HG03103 (cell line): ENCODE measurements at regions not wholly inside any gene's neighbourhood (a gene's known extent, or its start where the extent isn't known, plus 50 kb on each side); places are given as distances from the start of the nearest gene placed in this dataset.

Source experiments
- ATAC-seq: cut with Tn5 transposase; IDR thresholded peaks from one replicate; pipeline ENCODE4 v1.9.1; 2021; ENCODE audit warnings: low read depth; ENCODE audit not compliant: unreplicated experiment

DNA sequence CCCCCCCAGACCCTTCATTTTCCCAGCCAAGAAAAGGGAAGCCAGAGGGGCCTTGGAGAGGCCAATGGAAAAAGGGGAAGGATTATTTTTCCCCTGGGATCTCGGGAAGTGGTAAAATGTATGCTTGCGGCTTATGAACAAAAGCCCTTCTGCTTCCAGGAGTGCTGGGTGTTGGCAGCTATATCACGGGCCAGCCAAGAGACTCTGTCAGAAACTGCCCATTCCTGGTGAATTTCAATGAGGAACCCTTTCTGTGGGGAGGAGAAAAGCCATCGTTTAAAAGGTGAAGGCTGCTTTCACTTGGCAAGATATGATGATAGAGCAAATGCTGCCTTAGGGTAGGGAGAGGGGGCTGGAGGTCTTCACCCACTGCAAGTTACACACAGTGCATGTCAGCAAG is 69.7 kb upstream of the ZC3H12A start:
- ATAC-seq = no peak

DNA sequence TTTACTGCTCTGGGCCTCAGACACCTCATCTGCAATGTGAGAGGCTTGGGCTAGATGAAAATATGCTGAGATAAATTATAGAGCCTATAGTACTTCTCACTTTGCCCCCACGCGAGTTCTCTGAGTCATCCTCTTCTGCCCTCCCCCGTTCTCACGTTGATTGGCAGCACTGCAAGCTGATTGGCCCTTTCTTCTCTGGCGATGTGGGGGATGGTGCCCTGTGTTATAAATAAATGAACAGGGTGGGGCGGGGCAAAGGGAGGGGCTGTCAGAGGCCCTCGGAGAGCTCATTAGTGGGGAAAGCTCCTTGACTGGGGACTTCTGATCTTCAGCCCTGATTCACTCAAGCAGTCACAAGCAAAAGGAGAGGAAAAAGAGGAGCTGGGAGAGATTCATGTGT is 64.3 kb upstream of the ZC3H12A start:
- no peak for ATAC-seq

DNA sequence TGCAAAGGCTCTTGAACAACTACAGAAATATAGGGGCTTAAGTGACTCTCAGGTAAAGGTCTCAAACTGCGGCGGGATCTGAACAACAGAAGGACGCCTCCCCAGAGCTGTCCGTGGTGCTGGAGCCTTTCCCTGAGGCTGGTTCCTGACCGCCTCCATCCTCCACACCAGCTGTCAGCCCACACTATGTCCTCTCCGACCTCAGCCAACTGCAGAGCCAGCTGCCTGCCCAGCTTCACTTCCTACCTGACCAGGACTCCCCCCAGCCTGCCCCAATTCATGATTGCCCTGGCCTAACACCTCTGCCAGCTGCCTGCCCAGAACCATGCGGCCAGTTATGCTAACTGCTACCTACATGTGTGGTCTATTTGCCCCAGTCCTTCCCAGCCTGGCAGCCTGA is 63.6 kb upstream of the ZC3H12A start:
- ATAC-seq = no peak

GRCh38 chr1:37415611-37416244 is 58.7 kb upstream of the ZC3H12A start:
- ATAC-seq = no peak

- no peak for ATAC-seq
Observed at GRCh38 chr1:37420456-37420855, 53.9 kb upstream of the ZC3H12A start.

- no peak for ATAC-seq
Observed at GRCh38 chr1:37423810-37424209, 50.6 kb upstream of the ZC3H12A start.

DNA sequence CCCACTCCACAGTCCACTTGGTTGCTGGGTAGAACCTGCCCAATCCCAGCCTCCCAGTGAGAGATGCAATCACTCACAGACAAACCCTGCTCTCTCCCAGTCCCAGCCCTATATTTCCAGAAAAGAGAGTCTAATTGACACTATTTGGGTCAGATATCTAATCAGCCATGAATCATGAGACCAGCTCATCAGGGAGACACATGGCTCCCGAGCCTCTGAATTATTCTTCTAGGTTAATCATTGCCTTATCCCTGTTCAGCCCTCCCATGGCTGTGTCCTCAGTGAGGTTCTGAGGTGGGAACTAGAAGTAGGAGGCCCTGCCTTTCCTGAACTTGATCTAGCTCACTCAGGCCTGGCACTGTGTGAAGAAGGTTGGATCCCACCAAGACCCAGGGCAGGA is 49.9 kb upstream of the ZC3H12A start:
- ATAC-seq = no peak
